ENCODE measurements at regions not wholly inside any gene's neighbourhood (a gene's known extent, or its start where the extent isn't known, plus 50 kb on each side); places are given as distances from the start of the nearest gene placed in this dataset.

DNA sequence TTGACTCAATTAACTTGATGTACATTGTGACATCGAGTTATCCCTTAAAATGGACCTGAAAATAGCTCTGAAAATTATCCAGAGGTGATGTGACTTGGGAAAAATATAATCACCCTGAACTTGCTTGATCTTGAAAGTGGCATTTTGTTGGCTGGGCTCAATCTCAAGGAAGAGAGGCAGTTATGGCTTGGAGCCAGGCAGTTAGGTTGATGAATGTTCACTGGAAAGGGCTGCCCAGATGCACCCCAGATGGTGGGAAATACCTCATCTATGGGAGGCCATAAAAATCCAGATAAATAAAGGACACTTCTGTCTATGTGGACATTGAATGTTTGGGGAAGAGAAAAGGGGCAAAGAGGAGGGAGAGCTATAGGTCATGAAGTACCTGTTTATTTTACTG, 55.7 kb upstream of the OR5AN1 start:
- intact Hi-C loops (cut with DNase I, micrococcal nuclease): no loop called here
- ATAC-seq (no peak), DNase-seq (no peak)

DNA sequence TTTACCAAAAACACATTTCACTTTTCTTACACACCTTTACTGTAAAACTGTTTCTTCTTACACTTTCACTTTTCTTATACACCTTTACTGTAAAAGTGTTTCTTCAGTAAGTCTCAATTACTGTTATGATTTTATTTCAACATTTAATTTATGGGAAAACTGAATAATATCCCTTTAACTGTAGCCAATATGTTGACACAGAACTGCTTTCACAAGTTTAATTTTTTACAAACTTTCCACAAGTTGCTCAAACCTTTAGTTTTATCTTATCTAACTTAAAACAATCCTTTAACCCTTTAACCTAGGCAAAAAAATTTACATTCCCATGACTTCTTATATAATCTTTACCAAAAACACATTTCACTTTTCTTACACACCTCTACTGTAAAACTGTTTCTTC, 63.3 kb upstream of the OR5AN1 start:
- intact Hi-C loops (cut with DNase I, micrococcal nuclease): no loop called here
- ATAC-seq (no peak), DNase-seq (no peak)

GRCh38 chr11:59292611-59293010, 66.1 kb upstream of the OR5AN1 start:
- intact Hi-C loops (cut with DNase I, micrococcal nuclease): no loop called here
- ATAC-seq: no peak
- DNase-seq: no peak

DNA sequence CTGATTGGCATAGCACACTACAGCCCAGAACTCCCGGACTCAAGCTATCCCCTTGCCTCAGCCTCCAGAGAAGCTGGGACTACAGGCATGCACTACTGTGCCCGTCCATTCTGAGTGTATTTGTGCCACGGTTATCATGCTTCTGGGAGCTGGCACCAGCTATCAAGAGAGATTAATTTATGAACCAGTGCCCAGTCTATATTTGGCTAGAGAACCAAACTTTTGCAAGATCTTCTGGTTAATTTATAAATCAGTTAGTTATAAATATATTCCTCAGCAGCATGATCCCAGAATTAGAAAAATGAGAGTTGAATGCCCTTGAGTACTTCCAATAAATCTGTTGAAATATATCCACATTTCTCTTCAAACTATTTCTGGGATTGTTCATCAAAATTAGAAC, 67.5 kb upstream of the OR5AN1 start:
- no peak for ATAC-seq
- DNase-seq: no peak
- intact Hi-C loops (cut with DNase I, micrococcal nuclease): no loop called here

- DNase-seq: no peak
- intact Hi-C loops (cut with DNase I, micrococcal nuclease): loop anchor here in 1 of 2 donors (10.0 kb wide), 1 partner anchor 115 kb away; the partner anchor contains the start of gene DTX4
- ATAC-seq: no peak
Measured at GRCh38 chr11:59289356-59290181, 69.1 kb upstream of the OR5AN1 start.

DNA sequence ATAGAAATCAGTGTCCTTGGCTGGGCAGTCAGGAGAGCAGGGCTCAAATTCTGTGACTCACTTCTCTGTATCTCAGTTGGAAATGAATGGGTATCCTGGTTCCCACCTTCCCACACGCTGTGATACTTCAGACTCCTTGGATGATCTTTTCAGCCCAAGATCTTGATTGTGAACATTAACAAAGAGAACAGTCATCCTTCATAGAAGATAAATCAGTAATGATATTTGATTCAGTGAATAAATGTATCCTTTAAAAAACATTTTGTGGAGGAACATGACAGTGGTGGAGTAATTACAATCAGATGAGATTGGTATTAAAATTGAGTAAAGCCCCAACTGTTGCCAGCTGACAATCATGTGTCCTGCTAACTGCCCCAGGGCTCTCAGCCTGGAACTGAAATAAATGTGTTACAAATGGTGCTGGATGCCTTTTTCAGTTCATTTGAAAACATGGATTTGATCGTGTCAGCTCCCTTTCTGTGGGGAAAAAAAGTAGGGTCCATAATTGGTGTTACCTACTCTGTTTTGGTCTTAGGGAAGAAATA, 72.9 kb upstream of the OR5AN1 start:
- DNase-seq (no peak), ATAC-seq (no peak)
- intact Hi-C loops (cut with DNase I, micrococcal nuclease): loop anchor here in 1 of 2 donors (10.0 kb wide), 1 partner anchor 111 kb away; the partner anchor contains the start of gene DTX4

DNA sequence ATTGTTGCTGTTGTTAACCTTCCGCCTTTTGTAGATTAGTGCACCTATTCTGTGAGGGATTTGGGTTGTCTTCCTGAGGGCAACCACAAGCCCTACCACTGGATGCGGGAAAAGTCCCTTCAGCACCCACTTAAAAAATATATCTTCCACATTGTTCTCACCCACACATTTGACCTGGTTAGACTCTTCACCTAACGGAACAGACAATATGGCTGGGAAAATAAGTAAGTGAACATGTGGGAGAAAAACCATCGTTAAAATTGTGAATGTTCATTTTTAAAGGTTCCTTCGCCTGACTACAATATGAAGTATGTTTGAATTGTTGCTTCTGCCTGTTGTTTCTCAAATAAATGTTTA, 72.0 kb upstream of the MPEG1 start:
- intact Hi-C loops (cut with DNase I, micrococcal nuclease): loop anchor here in 1 of 2 donors (10.0 kb wide), 1 partner anchor 110 kb away; the partner anchor contains the start of gene DTX4

DNA sequence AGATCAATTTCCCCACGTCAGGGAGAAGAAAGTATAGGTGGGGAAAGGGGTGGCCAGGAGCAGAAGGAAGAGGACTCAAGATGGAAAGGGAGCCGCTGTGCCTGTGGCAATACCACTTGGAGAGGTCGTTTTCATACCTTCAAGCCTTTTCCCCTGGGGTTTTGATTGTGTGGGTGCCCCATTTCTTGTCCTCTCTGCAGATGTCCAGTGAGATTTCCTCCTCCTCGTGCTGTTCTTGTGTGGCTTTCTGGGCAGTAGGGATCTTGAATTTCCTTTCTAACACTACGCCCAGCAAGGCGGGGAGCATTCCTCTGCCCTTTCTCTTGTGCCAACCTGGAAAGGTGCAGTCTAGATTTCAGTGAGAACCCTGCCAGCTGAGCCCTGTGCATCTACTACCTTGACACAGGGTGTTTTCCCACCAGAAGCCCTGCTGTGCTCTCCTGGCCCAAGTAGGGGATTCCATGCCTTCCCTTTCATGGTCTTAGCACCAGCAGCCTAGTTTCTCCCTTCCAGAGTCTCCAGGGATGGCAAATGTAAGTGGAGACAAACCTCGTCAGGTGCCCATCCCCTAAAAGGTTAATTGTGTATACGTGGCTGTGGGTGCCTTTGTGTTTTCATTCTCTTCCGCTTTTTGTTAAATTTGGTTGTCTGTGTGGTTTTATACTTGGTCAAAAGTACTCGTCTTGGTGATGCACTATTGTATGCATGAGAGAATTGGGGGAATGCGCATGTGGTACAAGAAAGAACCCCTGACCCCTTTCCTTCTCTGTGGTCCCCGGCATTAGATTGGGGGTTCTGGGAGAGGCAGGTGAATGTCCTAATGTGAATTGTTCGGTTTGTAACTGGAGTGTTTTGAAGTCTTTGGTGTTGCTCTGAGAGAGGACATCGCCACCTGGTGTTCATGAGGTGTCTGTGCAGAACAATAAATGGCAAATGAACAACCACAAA, 71.4 kb upstream of the MPEG1 start:
- DNase-seq (peak in 1 of 2 donors; percentile 51), ATAC-seq (peak; percentile 73)
- intact Hi-C loops (cut with DNase I, micrococcal nuclease): loop anchor here in 1 of 2 donors (10.0 kb wide), 1 partner anchor 109 kb away; the partner anchor contains the start of gene DTX4

More for the DNA sequence above, 72.0 kb upstream of the MPEG1 start:
- DNase-seq: no peak
- ATAC-seq: no peak

DNA sequence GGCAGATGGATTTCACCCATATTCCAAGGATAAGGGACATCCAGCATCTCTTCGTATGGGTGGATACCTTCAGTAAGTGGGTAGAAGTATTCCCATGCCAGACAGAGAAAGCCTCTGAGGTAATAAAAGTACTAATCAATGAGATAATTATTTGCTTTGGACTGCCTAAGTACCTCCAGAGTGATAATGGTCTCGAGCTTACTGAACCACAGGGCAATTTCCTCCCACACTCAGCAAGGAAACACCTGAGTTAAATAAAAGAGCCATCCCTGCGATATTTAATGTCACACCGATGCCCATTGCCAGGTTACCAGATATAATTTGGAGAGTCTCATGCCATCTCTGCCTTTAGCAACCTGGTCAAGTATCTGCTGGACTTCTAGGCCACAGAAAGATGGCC, 70.6 kb upstream of the MPEG1 start:
- DNase-seq (no peak), ATAC-seq (no peak)
- intact Hi-C loops (cut with DNase I, micrococcal nuclease): loop anchor here in 1 of 2 donors (10.0 kb wide), 1 partner anchor 109 kb away; the partner anchor contains the start of gene DTX4

- ATAC-seq: peak; percentile 71
- no peak for DNase-seq
- intact Hi-C loops (cut with DNase I, micrococcal nuclease): loop anchor here in 1 of 2 donors (10.0 kb wide), 1 partner anchor 106 kb away; the partner anchor contains the start of gene DTX4
Measured at GRCh38 chr11:59281177-59281576, 68.5 kb upstream of the MPEG1 start.

DNA sequence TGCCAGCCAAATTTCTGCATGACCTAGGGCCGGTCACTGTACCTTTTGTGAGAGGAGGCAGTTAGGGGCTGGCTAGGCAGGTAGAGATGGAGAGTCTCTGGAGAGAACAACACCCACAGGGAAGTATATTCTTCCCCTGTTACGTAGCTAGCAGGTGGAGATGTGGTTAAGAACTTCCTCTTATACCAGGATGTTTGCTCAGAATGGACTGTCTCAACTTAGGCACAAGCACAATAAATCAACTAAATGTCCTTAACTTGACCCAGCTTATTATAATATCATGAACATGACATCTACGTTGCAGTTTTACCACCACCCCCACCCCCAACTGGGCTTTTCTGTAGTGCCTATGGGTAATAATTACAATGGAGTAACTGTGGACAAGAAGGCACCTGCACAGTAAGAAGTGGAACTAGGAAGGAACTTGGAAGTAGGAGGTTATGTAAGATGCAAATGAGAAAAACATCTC, 60.7 kb upstream of the MPEG1 start:
- intact Hi-C loops (cut with DNase I, micrococcal nuclease): no loop called here
- peak; percentile 97 for ATAC-seq
- peak; percentile 70 to 73 for DNase-seq

GRCh38 chr11:59272771-59273372, 60.1 kb upstream of the MPEG1 start:
- intact Hi-C loops (cut with DNase I, micrococcal nuclease): no loop called here
- DNase-seq: no peak
- ATAC-seq: peak; percentile 34

DNA sequence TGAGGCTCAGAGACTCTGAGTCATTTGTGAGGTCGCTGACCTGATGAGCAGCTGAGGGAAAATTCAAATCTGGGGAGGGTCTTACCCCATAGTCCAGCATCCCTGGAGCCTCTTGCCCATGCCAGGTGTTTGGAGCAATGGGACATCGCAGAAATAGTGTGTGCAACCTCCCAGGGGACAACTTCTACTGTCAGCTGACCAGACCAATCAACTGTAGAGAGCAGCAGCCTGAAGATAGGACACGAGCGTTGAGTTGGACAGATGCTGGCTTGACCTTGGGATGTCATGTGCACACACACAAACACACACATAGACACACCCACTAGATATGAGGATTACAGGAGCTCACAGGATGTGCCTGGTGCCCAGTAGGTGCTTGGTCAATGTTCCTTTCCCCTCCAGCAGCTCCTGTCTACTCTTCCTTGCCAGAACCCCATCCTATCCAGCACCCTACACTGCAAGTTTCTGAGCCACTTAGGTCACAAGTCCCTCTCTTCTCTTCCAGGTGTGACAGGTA, 59.1 kb upstream of the MPEG1 start:
- intact Hi-C loops (cut with DNase I, micrococcal nuclease): no loop called here
- ATAC-seq: peak; percentile 60
- no peak for DNase-seq

GRCh38 chr11:59271247-59271755, 58.6 kb upstream of the MPEG1 start:
- intact Hi-C loops (cut with DNase I, micrococcal nuclease): no loop called here
- DNase-seq: no peak
- no peak for ATAC-seq

GRCh38 chr11:59267736-59268475, 55.2 kb upstream of the MPEG1 start:
- DNase-seq (no peak), ATAC-seq (peak; percentile 63)
- intact Hi-C loops (cut with DNase I, micrococcal nuclease): no loop called here

DNA sequence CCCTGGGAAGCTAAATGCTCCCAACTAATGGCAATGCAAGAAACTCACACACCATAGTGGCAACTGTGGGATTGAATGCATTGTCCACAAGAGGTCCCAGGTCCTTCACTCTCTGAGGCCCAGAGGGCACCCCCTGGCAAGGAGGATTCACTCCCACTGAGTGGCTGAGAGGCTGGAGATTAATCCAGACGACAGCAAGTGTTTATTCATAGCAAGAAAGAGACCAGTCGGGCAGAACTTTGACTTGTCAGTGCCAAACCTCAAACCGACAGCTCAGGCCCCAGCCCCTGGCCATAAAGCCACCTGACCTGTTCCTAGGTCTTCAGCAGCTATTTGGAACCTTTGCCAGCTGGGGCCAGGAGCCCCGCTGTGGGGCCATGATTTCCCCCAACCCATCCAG, 54.5 kb upstream of the MPEG1 start:
- ATAC-seq (no peak), DNase-seq (no peak)
- intact Hi-C loops (cut with DNase I, micrococcal nuclease): no loop called here

- no peak for ATAC-seq
- no peak for DNase-seq
- intact Hi-C loops (cut with DNase I, micrococcal nuclease): no loop called here
Measured at GRCh38 chr11:59266491-59266890, 53.8 kb upstream of the MPEG1 start.

- intact Hi-C loops (cut with DNase I, micrococcal nuclease): no loop called here
- ATAC-seq: no peak
- DNase-seq: no peak
Measured at GRCh38 chr11:59265735-59266134, 53.0 kb upstream of the MPEG1 start.
